ENCODE measurements at regions not wholly inside any gene's neighbourhood (a gene's known extent, or its start where the extent isn't known, plus 50 kb on each side); places are given as distances from the start of the nearest gene placed in this dataset.

DNA sequence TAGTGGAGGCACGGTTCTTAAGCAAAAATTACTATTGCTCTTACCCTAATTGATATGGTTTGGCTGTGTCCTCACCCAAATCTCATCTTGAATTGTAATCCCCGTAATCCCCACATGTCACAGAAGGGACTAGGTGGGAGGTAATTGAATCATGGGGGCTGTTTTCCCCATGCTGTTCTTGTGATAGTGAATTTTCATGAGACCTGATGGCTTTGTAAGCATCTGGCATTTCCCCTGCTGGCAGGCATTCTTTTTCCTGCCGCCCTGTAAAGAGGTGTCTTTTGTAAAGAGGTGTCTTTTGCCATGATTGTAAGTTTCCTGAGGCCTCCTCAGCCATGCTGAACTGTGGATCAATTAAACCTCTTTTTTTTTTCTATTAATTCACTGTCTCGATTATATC lies 1691.8 kb upstream of the SLC39A10 start:
- no peak for DNase-seq (ENCODE audit: low spot score)
- Mint-ChIP-seq H3K4me3 (no peak overlapping the region), H3K9me3 (peaks cover 5% of the 10 kb centered on the region), H3K27ac (peak overlapping the region; percentile 52), H3K27me3 (ENCODE audit: low read depth) (no peaks in the 10 kb centered on the region), H3K36me3 (no peaks in the 10 kb centered on the region), H3K4me1 (peaks cover 26% of the 10 kb centered on the region)
- TF ChIP-seq, protein P1, sequence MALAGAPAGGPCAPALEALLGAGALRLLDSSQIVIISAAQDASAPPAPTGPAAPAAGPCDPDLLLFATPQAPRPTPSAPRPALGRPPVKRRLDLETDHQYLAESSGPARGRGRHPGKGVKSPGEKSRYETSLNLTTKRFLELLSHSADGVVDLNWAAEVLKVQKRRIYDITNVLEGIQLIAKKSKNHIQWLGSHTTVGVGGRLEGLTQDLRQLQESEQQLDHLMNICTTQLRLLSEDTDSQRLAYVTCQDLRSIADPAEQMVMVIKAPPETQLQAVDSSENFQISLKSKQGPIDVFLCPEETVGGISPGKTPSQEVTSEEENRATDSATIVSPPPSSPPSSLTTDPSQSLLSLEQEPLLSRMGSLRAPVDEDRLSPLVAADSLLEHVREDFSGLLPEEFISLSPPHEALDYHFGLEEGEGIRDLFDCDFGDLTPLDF (CRISPR knock-in tag; IDR thresholded peaks at IDR 0.05) = no peak
- 0 out of 2 replicates have a peak, but pooled peaks have one; percentile 28 for TF ChIP-seq ZNF423 (CRISPR knock-in tag; IDR thresholded peaks at IDR 0.05)
- ChIA-PET POLR2A (no interaction called here), CTCF (no interaction called here)
- peak; percentile 72 for ATAC-seq

DNA sequence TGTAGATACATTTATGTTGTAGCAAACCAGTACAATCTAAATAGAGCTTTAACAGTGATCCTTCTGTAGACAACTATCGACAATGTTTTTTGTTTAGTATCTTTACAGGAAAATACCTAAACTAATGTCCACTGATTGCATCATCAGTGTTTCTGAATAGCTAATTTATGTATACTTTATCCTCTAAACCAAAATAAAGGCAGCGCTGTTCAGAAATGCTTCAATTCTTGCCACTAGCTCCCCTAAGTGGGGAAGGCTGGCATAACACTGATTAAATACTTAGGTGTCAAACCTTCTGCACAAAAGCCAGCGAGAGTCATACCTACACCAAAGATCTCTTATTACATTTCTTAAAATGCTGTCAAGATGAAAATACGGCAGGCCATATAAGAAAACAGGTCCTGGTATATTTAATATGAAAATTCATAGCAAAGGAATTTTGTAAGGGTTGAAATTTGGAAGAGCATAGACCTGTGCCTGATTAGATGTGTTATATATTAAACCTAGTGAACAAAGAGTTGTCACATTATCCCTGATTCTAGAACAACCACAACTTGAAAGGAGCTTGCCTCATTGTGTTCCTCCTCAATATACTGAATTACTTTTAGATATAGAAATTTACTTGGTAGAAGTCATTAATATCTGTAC lies 1693.4 kb upstream of the SLC39A10 start:
- H3K9me3 Mint-ChIP-seq = no peaks in the 10 kb centered on the region
- CTCF ChIA-PET = interaction anchor here (0.7 to 1.3 kb wide), 6 partner anchors 10 to 372 kb away, joined by 3 to 7 read pairs (median 4); no protein-coding TSS in a partner anchor
- POLR2A ChIA-PET = no interaction called here
- DNase-seq (ENCODE audit: low spot score) (peak; percentile 20), ATAC-seq (peak; percentile 66)
- no peak for TF ChIP-seq RORB (CRISPR knock-in tag; IDR thresholded peaks at IDR 0.05)
- no peak for TF ChIP-seq ZNF121 (CRISPR knock-in tag; IDR thresholded peaks at IDR 0.05)
- TF ChIP-seq, protein P2, sequence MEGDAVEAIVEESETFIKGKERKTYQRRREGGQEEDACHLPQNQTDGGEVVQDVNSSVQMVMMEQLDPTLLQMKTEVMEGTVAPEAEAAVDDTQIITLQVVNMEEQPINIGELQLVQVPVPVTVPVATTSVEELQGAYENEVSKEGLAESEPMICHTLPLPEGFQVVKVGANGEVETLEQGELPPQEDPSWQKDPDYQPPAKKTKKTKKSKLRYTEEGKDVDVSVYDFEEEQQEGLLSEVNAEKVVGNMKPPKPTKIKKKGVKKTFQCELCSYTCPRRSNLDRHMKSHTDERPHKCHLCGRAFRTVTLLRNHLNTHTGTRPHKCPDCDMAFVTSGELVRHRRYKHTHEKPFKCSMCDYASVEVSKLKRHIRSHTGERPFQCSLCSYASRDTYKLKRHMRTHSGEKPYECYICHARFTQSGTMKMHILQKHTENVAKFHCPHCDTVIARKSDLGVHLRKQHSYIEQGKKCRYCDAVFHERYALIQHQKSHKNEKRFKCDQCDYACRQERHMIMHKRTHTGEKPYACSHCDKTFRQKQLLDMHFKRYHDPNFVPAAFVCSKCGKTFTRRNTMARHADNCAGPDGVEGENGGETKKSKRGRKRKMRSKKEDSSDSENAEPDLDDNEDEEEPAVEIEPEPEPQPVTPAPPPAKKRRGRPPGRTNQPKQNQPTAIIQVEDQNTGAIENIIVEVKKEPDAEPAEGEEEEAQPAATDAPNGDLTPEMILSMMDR (IDR thresholded peaks at IDR 0.05) = peak; percentile 27; the same call in 1 of the 2 replicates
- TF ChIP-seq ATF1 (CRISPR knock-in tag; IDR thresholded peaks at IDR 0.05) = no peak
- H3K4me1 Mint-ChIP-seq = peaks cover 26% of the 10 kb centered on the region
- H3K36me3 Mint-ChIP-seq = no peaks in the 10 kb centered on the region
- H3K27me3 Mint-ChIP-seq (ENCODE audit: low read depth) = no peaks in the 10 kb centered on the region
- no peak overlapping the region for H3K27ac Mint-ChIP-seq
- no peak overlapping the region for H3K4me3 Mint-ChIP-seq

DNA sequence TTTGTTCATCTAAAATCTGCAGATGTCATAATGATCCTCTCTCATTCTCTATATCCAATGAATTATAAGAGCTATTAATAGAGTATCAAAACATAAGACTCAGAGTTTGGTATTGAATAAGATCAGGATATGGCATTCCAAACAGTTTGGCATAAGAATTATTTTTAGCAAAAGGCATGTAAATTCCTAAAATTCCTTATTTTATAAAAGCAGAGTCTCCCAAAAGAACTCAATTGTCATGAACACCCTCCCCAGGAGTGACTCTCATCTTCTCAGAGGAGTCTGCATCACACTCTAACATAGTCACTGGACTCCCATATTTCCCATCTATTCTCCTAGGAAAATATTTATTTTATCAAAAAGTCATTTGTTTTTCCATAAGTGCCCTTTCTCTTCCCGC lies 1710.2 kb upstream of the SLC39A10 start:
- POLR2A ChIA-PET = no interaction called here
- no peak overlapping the region for H3K4me3 Mint-ChIP-seq

More for the DNA sequence above, 1710.2 kb upstream of the SLC39A10 start:
- CTCF ChIA-PET = no interaction called here
- TF ChIP-seq ESRRA (CRISPR knock-in tag; IDR thresholded peaks at IDR 0.05; ENCODE audit: borderline replicate concordance) = no peak
- no peak for TF ChIP-seq KAT7 (CRISPR knock-in tag; IDR thresholded peaks at IDR 0.05; ENCODE audit: borderline replicate concordance)
- no peak for TF ChIP-seq ZBTB21 (CRISPR knock-in tag; IDR thresholded peaks at IDR 0.05; ENCODE audit: borderline replicate concordance)
- TF ChIP-seq, protein P3, sequence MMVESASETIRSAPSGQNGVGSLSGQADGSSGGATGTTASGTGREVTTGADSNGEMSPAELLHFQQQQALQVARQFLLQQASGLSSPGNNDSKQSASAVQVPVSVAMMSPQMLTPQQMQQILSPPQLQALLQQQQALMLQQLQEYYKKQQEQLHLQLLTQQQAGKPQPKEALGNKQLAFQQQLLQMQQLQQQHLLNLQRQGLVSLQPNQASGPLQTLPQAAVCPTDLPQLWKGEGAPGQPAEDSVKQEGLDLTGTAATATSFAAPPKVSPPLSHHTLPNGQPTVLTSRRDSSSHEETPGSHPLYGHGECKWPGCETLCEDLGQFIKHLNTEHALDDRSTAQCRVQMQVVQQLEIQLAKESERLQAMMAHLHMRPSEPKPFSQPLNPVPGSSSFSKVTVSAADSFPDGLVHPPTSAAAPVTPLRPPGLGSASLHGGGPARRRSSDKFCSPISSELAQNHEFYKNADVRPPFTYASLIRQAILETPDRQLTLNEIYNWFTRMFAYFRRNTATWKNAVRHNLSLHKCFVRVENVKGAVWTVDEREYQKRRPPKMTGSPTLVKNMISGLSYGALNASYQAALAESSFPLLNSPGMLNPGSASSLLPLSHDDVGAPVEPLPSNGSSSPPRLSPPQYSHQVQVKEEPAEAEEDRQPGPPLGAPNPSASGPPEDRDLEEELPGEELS (CRISPR knock-in tag; IDR thresholded peaks at IDR 0.05) = no peak
- TF ChIP-seq ZNF396 (CRISPR knock-in tag; IDR thresholded peaks at IDR 0.05; ENCODE audit: borderline replicate concordance) = no peak
- TF ChIP-seq, protein P4, sequence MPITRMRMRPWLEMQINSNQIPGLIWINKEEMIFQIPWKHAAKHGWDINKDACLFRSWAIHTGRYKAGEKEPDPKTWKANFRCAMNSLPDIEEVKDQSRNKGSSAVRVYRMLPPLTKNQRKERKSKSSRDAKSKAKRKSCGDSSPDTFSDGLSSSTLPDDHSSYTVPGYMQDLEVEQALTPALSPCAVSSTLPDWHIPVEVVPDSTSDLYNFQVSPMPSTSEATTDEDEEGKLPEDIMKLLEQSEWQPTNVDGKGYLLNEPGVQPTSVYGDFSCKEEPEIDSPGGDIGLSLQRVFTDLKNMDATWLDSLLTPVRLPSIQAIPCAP (CRISPR knock-in tag; IDR thresholded peaks at IDR 0.05) = no peak
- TF ChIP-seq SP1 (CRISPR knock-in tag; conservative IDR thresholded peaks at IDR 0.05) = no peak
- TF ChIP-seq GABPB1 (CRISPR knock-in tag; IDR thresholded peaks at IDR 0.05) = no peak
- no peak for TF ChIP-seq CBFB (CRISPR knock-in tag; IDR thresholded peaks at IDR 0.05; ENCODE audit: low read depth)
- TF ChIP-seq NR2C2 (CRISPR knock-in tag; IDR thresholded peaks at IDR 0.05) = no peak
- no peak for TF ChIP-seq ATF1 (CRISPR knock-in tag; IDR thresholded peaks at IDR 0.05)
- TF ChIP-seq RORB (CRISPR knock-in tag; IDR thresholded peaks at IDR 0.05) = no peak
- TF ChIP-seq ZNF121 (CRISPR knock-in tag; IDR thresholded peaks at IDR 0.05) = no peak
- TF ChIP-seq, protein P5, sequence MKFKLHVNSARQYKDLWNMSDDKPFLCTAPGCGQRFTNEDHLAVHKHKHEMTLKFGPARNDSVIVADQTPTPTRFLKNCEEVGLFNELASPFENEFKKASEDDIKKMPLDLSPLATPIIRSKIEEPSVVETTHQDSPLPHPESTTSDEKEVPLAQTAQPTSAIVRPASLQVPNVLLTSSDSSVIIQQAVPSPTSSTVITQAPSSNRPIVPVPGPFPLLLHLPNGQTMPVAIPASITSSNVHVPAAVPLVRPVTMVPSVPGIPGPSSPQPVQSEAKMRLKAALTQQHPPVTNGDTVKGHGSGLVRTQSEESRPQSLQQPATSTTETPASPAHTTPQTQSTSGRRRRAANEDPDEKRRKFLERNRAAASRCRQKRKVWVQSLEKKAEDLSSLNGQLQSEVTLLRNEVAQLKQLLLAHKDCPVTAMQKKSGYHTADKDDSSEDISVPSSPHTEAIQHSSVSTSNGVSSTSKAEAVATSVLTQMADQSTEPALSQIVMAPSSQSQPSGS (CRISPR knock-in tag; IDR thresholded peaks at IDR 0.05; ENCODE audit: borderline replicate concordance, low read depth) = no peak
- no peak for TF ChIP-seq TEAD1 (CRISPR knock-in tag; IDR thresholded peaks at IDR 0.05)
- no peak for TF ChIP-seq JUN (CRISPR knock-in tag; IDR thresholded peaks at IDR 0.05)
- TF ChIP-seq NFE2L1 (CRISPR knock-in tag; IDR thresholded peaks at IDR 0.05) = no peak
- DNase-seq (ENCODE audit: low spot score) = no peak
- H3K4me1 Mint-ChIP-seq = peaks cover 8% of the 10 kb centered on the region; the same call in 1 of the 2 replicates
- H3K36me3 Mint-ChIP-seq = no peaks in the 10 kb centered on the region
- no peaks in the 10 kb centered on the region for H3K9me3 Mint-ChIP-seq
- ATAC-seq = no peak
- no peaks in the 10 kb centered on the region for H3K27me3 Mint-ChIP-seq (ENCODE audit: low read depth)
- H3K27ac Mint-ChIP-seq = no peak overlapping the region

Measured in WTC11 (cell line).